HL-60 (cell line): ENCODE measurements at regions not wholly inside any gene's neighbourhood (a gene's known extent, or its start where the extent isn't known, plus 50 kb on each side); places are given as distances from the start of the nearest gene placed in this dataset.

ENCODE experiments used
- POLR2AphosphoS5 ChIP-seq: IDR thresholded peaks from 2 replicates; pipeline ENCODE4 v1.6.1; 2012; ENCODE audit warnings: low read depth
- TF ChIP-seq, protein P1 (sequence below): IDR thresholded peaks from one replicate; pipeline ENCODE4 v1.5.1; 2011; ENCODE audit warnings: low read length, control low read depth, inconsistent platforms; ENCODE audit not compliant: insufficient read depth
- TF ChIP-seq, protein P2 (sequence below): IDR thresholded peaks from 2 replicates; pipeline ENCODE4 v1.6.1; 2012; ENCODE audit warnings: low read depth; ENCODE audit not compliant: insufficient replicate concordance

DNA sequence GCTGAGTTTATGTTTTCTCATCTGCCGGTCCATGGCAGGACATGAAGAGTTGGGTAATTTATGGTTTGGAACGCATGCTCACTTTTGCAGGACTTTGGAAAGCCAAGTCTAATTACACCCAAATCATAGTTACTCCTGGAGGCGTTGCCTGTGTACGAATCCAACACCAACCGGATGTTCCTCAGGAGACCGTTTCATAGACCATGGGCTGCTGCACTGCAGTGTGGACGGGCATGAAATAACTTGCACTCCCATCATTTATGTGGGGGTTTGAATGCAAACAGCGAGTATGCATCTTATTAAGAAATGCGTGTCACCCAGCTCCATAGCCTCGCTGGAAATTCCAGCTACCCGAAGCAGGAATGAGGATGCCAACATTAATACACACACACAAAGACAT lies 96.1 kb upstream of the IRX2 start:
- TF ChIP-seq, protein P1, sequence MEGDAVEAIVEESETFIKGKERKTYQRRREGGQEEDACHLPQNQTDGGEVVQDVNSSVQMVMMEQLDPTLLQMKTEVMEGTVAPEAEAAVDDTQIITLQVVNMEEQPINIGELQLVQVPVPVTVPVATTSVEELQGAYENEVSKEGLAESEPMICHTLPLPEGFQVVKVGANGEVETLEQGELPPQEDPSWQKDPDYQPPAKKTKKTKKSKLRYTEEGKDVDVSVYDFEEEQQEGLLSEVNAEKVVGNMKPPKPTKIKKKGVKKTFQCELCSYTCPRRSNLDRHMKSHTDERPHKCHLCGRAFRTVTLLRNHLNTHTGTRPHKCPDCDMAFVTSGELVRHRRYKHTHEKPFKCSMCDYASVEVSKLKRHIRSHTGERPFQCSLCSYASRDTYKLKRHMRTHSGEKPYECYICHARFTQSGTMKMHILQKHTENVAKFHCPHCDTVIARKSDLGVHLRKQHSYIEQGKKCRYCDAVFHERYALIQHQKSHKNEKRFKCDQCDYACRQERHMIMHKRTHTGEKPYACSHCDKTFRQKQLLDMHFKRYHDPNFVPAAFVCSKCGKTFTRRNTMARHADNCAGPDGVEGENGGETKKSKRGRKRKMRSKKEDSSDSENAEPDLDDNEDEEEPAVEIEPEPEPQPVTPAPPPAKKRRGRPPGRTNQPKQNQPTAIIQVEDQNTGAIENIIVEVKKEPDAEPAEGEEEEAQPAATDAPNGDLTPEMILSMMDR: no peak
- TF ChIP-seq POLR2AphosphoS5: no peak
- TF ChIP-seq, protein P2, sequence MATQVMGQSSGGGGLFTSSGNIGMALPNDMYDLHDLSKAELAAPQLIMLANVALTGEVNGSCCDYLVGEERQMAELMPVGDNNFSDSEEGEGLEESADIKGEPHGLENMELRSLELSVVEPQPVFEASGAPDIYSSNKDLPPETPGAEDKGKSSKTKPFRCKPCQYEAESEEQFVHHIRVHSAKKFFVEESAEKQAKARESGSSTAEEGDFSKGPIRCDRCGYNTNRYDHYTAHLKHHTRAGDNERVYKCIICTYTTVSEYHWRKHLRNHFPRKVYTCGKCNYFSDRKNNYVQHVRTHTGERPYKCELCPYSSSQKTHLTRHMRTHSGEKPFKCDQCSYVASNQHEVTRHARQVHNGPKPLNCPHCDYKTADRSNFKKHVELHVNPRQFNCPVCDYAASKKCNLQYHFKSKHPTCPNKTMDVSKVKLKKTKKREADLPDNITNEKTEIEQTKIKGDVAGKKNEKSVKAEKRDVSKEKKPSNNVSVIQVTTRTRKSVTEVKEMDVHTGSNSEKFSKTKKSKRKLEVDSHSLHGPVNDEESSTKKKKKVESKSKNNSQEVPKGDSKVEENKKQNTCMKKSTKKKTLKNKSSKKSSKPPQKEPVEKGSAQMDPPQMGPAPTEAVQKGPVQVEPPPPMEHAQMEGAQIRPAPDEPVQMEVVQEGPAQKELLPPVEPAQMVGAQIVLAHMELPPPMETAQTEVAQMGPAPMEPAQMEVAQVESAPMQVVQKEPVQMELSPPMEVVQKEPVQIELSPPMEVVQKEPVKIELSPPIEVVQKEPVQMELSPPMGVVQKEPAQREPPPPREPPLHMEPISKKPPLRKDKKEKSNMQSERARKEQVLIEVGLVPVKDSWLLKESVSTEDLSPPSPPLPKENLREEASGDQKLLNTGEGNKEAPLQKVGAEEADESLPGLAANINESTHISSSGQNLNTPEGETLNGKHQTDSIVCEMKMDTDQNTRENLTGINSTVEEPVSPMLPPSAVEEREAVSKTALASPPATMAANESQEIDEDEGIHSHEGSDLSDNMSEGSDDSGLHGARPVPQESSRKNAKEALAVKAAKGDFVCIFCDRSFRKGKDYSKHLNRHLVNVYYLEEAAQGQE: no peak
